CD14-positive monocyte (primary cell): ENCODE measurements at regions not wholly inside any gene's neighbourhood (a gene's known extent, or its start where the extent isn't known, plus 50 kb on each side); places are given as distances from the start of the nearest gene placed in this dataset.

Experiments used
- DNase-seq, 3 donors: peaks; one replicate each; pipeline ENCODE4 v3.0.0-alpha.2; 2011 to 2022
- H2AFZ ChIP-seq: 2 replicates; pipeline ENCODE4 v1.6.0; 2012; ENCODE audit warnings: mild to moderate bottlenecking, low read depth, low read length, inconsistent platforms; ENCODE audit not compliant: insufficient read depth, poor library complexity, severe bottlenecking
- H3K27ac ChIP-seq, 2 donors: 1 replicate in 1 of 2; 2 replicates in 1 of 2; pipeline ENCODE4 v1.5.1; 2012 to 2013; ENCODE audit warnings: low read length in 2 of 2, control low read depth in 1 of 2, inconsistent platforms in 1 of 2, low read depth in 1 of 2, mild to moderate bottlenecking in 1 of 2
- H3K27me3 ChIP-seq, 2 donors: one replicate each; pipeline versions ENCODE4 v1.6.0 to v1.6.1; 2011 to 2013; ENCODE audit warnings: low read length in 2 of 2; ENCODE audit not compliant: control insufficient read depth in 2 of 2, insufficient read depth in 2 of 2
- H3K36me3 ChIP-seq, 2 donors: replicated peaks in 1 of 2; 1 replicate in 1 of 2; 2 replicates in 1 of 2; pipeline versions ENCODE4 v1.5.1 to v1.6.1; 2012 to 2013; ENCODE audit warnings: low read length in 2 of 2, control low read depth in 1 of 2, inconsistent platforms in 1 of 2, mild to moderate bottlenecking in 1 of 2; ENCODE audit not compliant: insufficient read depth in 2 of 2, control insufficient read depth in 1 of 2
- H3K4me1 ChIP-seq, 2 donors: 1 replicate in 1 of 2; 2 replicates in 1 of 2; pipeline versions ENCODE4 v1.5.1 to v1.6.1; 2012 to 2013; ENCODE audit warnings: low read length in 2 of 2, control low read depth in 1 of 2, inconsistent platforms in 1 of 2, mild to moderate bottlenecking in 1 of 2, moderate library complexity in 1 of 2; ENCODE audit not compliant: insufficient read depth in 2 of 2, control insufficient read depth in 1 of 2
- H3K4me2 ChIP-seq: replicated peaks from 2 replicates; pipeline ENCODE3; 2012; ENCODE audit warnings: low read length, moderate library complexity, mild to moderate bottlenecking; ENCODE audit not compliant: poor library complexity, severe bottlenecking; ENCODE audit errors: extremely low read depth
- H3K4me3 ChIP-seq, 3 experiments: fragments of 200-600 bp in 1 of 3; sonication (generic) in 1 of 3; replicated peaks in 1 of 3; 1 replicate in 2 of 3; 2 replicates in 1 of 3; pipeline ENCODE4 v1.5.1; 2011 to 2013; ENCODE audit warnings: low read length in 3 of 3, mild to moderate bottlenecking in 3 of 3, control low read depth in 2 of 3, low read depth in 2 of 3, inconsistent platforms in 1 of 3, moderate library complexity in 1 of 3
- H3K79me2 ChIP-seq: 2 replicates; pipeline ENCODE4 v1.6.0; 2012; ENCODE audit warnings: mild to moderate bottlenecking, control low read depth, inconsistent platforms, low read length, moderate library complexity; ENCODE audit not compliant: insufficient read depth
- H3K9ac ChIP-seq: 2 replicates; pipeline ENCODE4 v1.6.0; 2017; ENCODE audit warnings: low read length, mild to moderate bottlenecking; ENCODE audit not compliant: insufficient read depth, poor library complexity, severe bottlenecking
- H3K9me3 ChIP-seq, 2 donors: replicated peaks in 1 of 2; 1 replicate in 1 of 2; 2 replicates in 1 of 2; pipeline versions ENCODE4 v1.5.1 to v1.6.1; 2012 to 2013; ENCODE audit warnings: low read length in 2 of 2, control low read depth in 1 of 2; ENCODE audit not compliant: control insufficient read depth in 1 of 2, insufficient read depth in 1 of 2
- H4K20me1 ChIP-seq: 2 replicates; pipeline ENCODE4 v1.6.0; 2012; ENCODE audit warnings: mild to moderate bottlenecking, low read length, control low read depth, moderate library complexity; ENCODE audit not compliant: insufficient read depth
- H3K27ac Mint-ChIP-seq, 7 donors: one replicate each; pipeline ENCODE4 v1.8.0; 2020; ENCODE audit warnings: mild to moderate bottlenecking in 7 of 7, mixed read lengths in 7 of 7, moderate library complexity in 6 of 7, inconsistent platforms in 2 of 7
- H3K27me3 Mint-ChIP-seq, 3 donors: one replicate each; pipeline ENCODE4 v1.8.0; 2021 to 2022; ENCODE audit warnings: low read depth in 3 of 3, mild to moderate bottlenecking in 3 of 3, mixed read lengths in 3 of 3, moderate library complexity in 3 of 3, inconsistent platforms in 1 of 3
- H3K36me3 Mint-ChIP-seq, 2 donors: one replicate each; pipeline ENCODE4 v1.8.0; 2020; ENCODE audit warnings: mixed read lengths in 2 of 2, inconsistent platforms in 1 of 2, mild to moderate bottlenecking in 1 of 2
- H3K4me1 Mint-ChIP-seq: one replicate; pipeline ENCODE4 v1.8.0; 2020; ENCODE audit warnings: mild to moderate bottlenecking, mixed read lengths
- H3K4me3 Mint-ChIP-seq, 2 donors: one replicate each; pipeline ENCODE4 v1.8.0; 2020; ENCODE audit warnings: mild to moderate bottlenecking in 2 of 2, mixed read lengths in 2 of 2, moderate library complexity in 1 of 2
- H3K9me3 Mint-ChIP-seq, 7 donors: one replicate each; pipeline ENCODE4 v1.8.0; 2020 to 2022; ENCODE audit warnings: mixed read lengths in 7 of 7, mild to moderate bottlenecking in 6 of 7, moderate library complexity in 6 of 7, inconsistent platforms in 2 of 7
- WGBS: methylation state at CpG from one replicate; pipeline ENCODE4 v1.1.5; 2013; ENCODE audit warnings: missing lambda C conversion rate; ENCODE audit not compliant: insufficient coverage; 5-methylcytosine and 5-hydroxymethylcytosine counted together
- intact Hi-C, 2 donors: fragments of 100-400 bp; cut with micrococcal nuclease; formaldehyde crosslinking; loops; one replicate each; pipeline versions ENCODE4 v1.15.0 to v1.15.1; 2023
- TF ChIP-seq, protein P1 (sequence below): fragments of 200-600 bp; IDR thresholded peaks from one replicate; pipeline ENCODE4 v1.8.0; 2022; ENCODE audit warnings: antibody characterized with exemption, mild to moderate bottlenecking

DNA sequence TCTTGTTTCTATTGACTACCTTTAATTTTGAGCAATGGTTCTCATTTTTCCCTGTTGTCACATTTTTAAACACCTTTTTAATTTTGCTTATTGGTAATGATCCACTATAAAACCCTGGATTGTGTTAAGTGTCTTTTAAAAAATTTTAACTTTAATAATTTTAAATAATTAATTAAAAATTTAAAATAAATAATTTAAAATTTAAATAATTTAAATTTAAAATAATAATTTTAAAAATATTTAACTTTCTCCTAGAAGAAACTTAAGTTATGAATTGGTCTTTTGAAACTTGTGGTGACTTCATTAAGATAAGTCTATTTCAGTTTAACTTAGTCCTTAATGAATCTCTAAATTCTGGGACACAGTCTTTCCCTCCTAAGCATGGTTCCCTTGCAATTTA lies 566.3 kb upstream of the GALNTL6 start:
- Mint-ChIP-seq H3K9me3 (peaks cover 0 to 20% (median 7%) of the 10 kb centered on the region in 7 donors), H3K36me3 (no peaks in the 10 kb centered on the region), H3K27me3 (no peaks in the 10 kb centered on the region), H3K4me3 (no peak overlapping the region), H3K4me1 (peaks cover 12% of the 10 kb centered on the region), H3K27ac (no peak overlapping the region)
- TF ChIP-seq, protein P1, sequence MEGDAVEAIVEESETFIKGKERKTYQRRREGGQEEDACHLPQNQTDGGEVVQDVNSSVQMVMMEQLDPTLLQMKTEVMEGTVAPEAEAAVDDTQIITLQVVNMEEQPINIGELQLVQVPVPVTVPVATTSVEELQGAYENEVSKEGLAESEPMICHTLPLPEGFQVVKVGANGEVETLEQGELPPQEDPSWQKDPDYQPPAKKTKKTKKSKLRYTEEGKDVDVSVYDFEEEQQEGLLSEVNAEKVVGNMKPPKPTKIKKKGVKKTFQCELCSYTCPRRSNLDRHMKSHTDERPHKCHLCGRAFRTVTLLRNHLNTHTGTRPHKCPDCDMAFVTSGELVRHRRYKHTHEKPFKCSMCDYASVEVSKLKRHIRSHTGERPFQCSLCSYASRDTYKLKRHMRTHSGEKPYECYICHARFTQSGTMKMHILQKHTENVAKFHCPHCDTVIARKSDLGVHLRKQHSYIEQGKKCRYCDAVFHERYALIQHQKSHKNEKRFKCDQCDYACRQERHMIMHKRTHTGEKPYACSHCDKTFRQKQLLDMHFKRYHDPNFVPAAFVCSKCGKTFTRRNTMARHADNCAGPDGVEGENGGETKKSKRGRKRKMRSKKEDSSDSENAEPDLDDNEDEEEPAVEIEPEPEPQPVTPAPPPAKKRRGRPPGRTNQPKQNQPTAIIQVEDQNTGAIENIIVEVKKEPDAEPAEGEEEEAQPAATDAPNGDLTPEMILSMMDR = no peak
- no peak overlapping the region for H3K9ac ChIP-seq
- H3K36me3 ChIP-seq = no peaks in the 10 kb centered on the region
- intact Hi-C loops = no loop called here
- H3K9me3 ChIP-seq = peaks cover 0 to 7% of the 10 kb centered on the region in 2 donors
- peaks cover 6 to 7% of the 10 kb centered on the region in 2 donors for H3K4me1 ChIP-seq
- no peak overlapping the region for H3K4me2 ChIP-seq
- no peaks in the 10 kb centered on the region for H3K27me3 ChIP-seq
- no peak for DNase-seq
- no peaks in the 10 kb centered on the region for H3K79me2 ChIP-seq
- no peak overlapping the region for H3K4me3 ChIP-seq
- no peak overlapping the region for H3K27ac ChIP-seq
- H4K20me1 ChIP-seq = no peaks in the 10 kb centered on the region
- no peak overlapping the region for H2AFZ ChIP-seq

DNA sequence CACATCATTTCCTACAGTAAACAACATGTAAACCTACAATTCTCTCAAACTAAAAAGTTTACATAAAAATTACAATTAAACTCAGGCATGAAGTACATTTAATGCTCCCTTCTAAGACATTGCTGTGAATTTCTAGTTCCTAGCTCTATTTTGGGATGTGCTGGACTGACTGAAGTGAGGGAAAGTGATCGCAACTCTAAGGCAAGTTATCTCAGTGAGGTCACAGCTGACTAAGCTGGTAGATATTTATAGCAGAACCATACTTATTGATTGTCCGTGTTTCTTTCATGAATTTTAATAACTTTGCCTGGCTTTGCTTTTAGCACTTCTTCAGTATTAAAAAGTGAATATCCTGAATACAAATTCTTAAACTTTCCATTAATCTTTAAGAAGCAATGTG lies 570.4 kb upstream of the GALNTL6 start:
- H3K27ac Mint-ChIP-seq = peak overlapping the region in 3 of 7 donors; percentile 42 to 63 (median 54)
- no peak overlapping the region for H3K4me3 ChIP-seq
- no peaks in the 10 kb centered on the region for H3K9me3 ChIP-seq
- no peak for DNase-seq
- intact Hi-C loops = no loop called here
- H3K9ac ChIP-seq = no peak overlapping the region
- peaks cover 18 to 20% of the 10 kb centered on the region in 2 donors for H3K4me1 ChIP-seq
- H3K27ac ChIP-seq = peak overlapping the region in 1 of 2 donors; percentile 48
- no peaks in the 10 kb centered on the region for H3K36me3 ChIP-seq
- 86% methylated on average over 1 of the region's 2 CpGs for WGBS
- H3K36me3 Mint-ChIP-seq = no peaks in the 10 kb centered on the region
- peaks cover 0 to 1% (median 0%) of the 10 kb centered on the region in 3 donors for H3K27me3 Mint-ChIP-seq
- no peak overlapping the region for H2AFZ ChIP-seq
- H3K4me3 Mint-ChIP-seq = no peak overlapping the region
- no peaks in the 10 kb centered on the region for H4K20me1 ChIP-seq
- no peaks in the 10 kb centered on the region for H3K79me2 ChIP-seq
- peaks cover 27% of the 10 kb centered on the region for H3K4me1 Mint-ChIP-seq
- TF ChIP-seq, protein P1 = no peak
- peak overlapping the region; percentile 24 for H3K4me2 ChIP-seq
- peaks cover 0 to 2% (median 0%) of the 10 kb centered on the region in 7 donors for H3K9me3 Mint-ChIP-seq
- H3K27me3 ChIP-seq = no peaks in the 10 kb centered on the region
